Activated T-cell treated with anti-CD3 and anti-CD28 coated beads, Interleukin-2, amount 50 U/mL, for 48 hours (primary cell): ENCODE measurements at regions not wholly inside any gene's neighbourhood (a gene's known extent, or its start where the extent isn't known, plus 50 kb on each side); places are given as distances from the start of the nearest gene placed in this dataset.

ENCODE experiments used
- DNase-seq, 2 experiments: peaks; one replicate each; pipeline ENCODE4 v3.0.0-alpha.2; 2020

GRCh38 chr4:178448372-178449035 lies 1006.3 kb upstream of the AGA start:
- no peak for DNase-seq

DNA sequence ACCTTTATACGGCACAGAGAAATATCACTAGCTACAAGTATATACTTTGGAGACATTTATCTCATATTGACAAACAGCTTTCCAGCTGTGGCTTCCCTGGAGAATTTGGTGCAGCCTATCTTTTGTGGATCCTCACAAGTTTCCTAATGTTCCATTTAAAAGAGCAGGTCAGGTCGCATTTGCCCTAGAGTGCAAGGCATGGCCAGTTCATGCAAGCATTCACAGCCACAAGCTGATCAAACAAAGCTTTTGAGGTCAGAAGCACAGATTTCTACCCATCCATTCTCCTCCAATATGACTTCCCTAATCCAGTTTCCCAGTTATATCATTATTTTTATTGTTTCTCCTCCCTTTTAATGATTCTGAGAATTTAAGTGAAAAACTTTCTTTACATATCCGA lies 1008.4 kb upstream of the AGA start:
- DNase-seq, result no peak

- no peak for DNase-seq
Observed at GRCh38 chr4:178453057-178453456, 1010.8 kb upstream of the AGA start.

GRCh38 chr4:178457286-178457685 lies 1015.0 kb upstream of the AGA start:
- DNase-seq, result no peak

DNA sequence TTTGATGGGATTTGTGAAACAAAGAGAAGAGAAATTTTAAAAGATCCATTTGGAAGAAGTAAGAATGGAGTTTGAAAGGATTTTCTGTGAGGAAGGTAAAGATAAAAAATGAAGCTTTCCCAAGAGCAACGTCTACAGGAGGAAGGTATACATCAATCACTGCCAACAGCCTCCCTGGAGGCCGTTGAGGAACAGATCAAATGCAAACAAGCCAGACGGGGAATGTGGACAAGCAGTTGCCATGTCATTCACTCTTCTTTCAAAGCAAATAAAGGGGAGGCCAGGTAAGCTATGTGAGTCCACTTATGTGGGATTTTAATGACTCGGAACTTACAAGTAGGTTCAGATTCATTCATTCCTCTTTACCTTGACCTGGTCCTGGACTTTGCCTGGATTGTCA lies 1020.5 kb upstream of the AGA start:
- DNase-seq, result no peak

DNA sequence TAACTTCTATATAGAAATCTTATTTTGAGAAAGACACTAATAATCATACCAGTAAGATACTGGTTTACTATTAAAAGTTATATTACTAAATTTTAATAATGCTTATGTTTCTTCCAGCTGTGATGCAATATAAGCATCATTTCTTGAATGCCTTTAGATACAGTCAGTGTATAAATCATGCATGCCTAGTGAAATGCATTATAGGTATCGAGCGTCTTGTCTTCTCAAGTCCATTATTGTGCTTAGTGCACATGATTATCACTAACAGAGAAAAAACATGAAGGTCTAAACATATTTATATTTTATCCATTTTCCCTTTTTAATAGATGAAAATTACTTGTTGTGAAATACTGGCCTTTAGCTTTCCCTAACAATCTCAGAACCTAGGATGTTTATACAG lies 1021.5 kb upstream of the AGA start:
- no peak for DNase-seq

DNA sequence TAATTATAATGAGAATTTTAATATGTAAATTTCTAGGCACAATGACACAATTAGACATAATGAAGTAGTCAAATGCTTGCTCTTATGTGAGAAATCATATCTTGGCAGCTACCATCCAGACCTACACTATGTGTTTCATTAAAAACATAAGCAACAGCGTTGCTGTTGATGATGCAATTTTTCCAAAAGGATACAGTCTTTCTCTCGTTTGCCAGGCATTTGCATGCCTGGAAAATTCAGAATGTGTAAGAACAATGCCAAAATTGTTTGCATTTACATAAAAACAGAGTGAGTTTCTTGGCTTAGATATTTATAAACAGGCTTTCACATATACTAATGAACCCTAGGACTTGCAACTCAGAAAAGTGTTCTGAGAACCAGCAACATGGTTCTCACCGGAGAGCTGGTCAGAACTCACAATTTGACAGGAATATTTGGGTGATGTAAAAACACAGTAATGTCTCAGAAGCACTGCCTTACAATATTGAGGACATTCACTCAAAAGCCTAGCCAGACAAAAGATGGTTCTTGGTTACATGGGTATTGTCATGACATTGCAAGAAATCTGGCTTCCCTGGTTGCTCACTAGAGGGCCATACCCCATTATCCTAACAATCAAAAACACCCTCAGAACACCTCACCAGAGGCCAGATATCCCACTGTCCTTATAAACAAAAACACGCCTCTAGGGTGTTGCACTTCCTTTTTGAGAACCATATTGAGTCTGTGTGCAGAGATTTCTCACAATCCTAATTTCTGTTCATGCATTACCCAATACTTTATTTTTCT lies 1029.0 kb upstream of the AGA start:
- no peak for DNase-seq

GRCh38 chr4:178471994-178472393 lies 1029.8 kb upstream of the AGA start:
- no peak for DNase-seq

DNA sequence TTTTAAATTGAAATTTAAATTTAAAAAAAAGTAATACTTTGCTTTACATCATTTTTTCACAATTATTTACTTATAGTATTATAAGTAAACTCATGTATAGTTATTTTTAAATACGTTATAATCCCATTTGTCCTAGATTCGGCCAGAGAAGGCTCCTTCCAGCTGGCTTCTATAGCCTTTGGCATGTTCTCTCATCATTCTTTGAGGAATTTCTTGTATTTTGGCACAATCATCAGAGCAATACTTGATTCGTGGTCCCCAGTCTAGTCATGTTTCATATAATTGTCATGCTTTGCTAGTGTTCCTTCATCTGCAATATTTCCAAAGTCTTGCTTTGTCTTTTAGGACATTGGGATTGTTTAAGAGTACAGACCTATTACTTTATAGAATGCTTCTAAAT lies 1037.9 kb upstream of the AGA start:
- no peak for DNase-seq

DNA sequence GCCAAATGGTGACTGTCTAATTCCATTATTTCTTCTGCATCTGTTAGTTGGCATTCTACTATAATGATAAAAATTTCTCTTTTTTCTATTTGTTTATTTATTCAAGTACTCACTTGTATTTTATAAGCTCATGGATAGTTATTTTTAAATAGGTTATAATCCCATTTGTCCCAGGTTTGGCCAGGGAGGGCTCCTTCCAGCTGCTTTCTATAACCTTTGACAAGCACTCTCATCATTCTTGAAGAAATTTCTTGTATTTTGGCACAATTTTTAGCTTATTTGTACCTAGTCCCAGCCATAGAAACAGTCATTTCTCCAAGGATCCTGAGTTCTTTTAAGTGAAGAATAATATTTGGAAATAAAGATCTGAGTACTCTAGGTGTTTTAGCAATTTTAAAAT lies 1038.6 kb upstream of the AGA start:
- DNase-seq, result no peak

DNA sequence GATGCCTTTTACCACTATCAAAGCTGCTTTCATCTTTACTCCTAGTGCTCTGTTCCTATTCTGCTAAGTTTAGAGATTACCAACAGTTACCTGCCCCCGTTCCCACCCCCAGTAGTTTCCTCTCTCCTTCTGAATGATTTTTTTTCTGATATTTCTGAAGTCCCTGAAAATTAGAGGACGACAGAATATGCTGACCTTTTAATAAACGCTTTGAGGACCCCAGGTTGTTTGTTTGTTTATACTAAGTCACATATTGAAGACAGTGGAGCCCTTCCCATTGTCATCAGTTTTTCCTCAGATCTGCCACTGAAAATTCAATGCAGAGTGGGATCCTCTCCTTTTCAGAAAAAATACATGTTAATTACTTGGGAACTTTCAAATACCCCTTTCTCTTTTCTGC lies 1039.3 kb upstream of the AGA start:
- DNase-seq, result no peak

- DNase-seq, result no peak
Observed at GRCh38 chr4:178523038-178523437, 1080.8 kb upstream of the AGA start.

GRCh38 chr4:178535939-178536579 lies 1093.8 kb upstream of the AGA start:
- no peak for DNase-seq

GRCh38 chr4:178553201-178553600 lies 1111.0 kb upstream of the AGA start:
- DNase-seq, result no peak

- no peak for DNase-seq
Observed at GRCh38 chr4:178554352-178554751, 1112.1 kb upstream of the AGA start.

- DNase-seq, result no peak
Observed at GRCh38 chr4:178556796-178557195, 1114.6 kb upstream of the AGA start.

DNA sequence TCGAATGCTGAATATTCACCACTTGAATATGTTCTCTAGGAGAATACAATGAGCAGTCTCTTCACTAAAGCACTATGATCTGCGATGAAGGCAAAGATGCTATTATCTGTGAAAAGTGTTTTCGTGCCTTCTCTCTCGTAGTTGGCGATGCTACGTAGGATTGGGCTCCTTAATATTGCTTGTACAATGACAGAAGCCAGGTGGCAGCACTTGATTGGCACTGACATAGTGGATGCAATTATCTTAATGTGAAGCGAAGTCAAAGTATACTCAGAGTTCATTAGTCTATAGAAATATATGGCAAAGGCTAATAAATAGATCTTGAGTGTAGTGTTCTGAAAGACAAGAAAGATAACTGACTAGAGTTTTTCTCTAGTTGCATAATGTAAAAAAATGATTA lies 1135.7 kb upstream of the AGA start:
- no peak for DNase-seq

- DNase-seq, result no peak
Observed at GRCh38 chr4:178595500-178596138, 1153.4 kb upstream of the AGA start.

- no peak for DNase-seq
Observed at GRCh38 chr4:178598672-178599071, 1156.4 kb upstream of the AGA start.

DNA sequence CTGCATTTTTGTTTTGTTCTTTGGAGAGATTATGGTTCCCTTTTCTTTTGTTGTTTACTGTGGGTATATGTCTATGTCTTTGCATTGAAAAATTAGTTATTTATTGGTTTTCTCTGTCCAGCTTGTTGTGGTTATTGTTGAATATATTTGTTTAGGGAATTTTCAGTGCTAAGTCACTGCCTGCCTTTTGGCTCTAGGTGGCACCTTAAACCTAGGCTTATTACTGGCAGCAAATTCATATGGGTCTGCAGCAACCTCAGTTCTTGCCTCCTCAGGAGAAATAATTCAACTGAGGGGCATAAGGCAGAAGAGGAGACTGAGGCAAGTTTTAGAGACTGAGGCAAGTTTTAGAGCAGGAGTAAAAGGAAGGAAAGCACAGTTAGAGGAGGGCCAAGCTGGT lies 1157.3 kb upstream of the AGA start:
- DNase-seq, result no peak

GRCh38 chr4:178602833-178603232 lies 1160.6 kb upstream of the AGA start:
- no peak for DNase-seq

- DNase-seq, result no peak
Observed at GRCh38 chr4:178611062-178611461, 1168.8 kb upstream of the AGA start.

GRCh38 chr4:178612733-178613132 lies 1170.5 kb upstream of the AGA start:
- DNase-seq, result no peak

DNA sequence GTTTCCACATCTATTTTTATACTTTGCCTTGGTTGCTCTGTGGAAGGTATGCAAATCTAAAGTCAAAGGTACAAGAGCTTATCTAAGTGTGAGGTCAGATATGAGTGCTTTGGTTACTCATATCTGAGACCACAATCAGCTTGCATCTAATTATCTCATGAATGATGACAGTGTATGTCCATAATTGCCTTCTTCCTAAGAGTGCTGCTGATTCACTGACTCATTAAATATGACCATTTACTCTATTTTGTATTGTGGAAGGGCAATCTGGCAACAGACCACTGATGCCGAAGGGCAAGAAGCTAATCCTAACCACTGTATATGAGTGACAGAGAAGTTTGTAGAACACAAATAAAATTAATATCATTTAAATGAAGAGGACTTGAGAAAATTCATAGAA lies 1190.2 kb upstream of the AGA start:
- DNase-seq, result no peak
